ENCODE measurements at regions not wholly inside any gene's neighbourhood (a gene's known extent, or its start where the extent isn't known, plus 50 kb on each side); places are given as distances from the start of the nearest gene placed in this dataset.

GRCh38 chr16:51439271-51439670 lies 288.2 kb upstream of the SALL1 start:
- TF ChIP-seq, protein P1, sequence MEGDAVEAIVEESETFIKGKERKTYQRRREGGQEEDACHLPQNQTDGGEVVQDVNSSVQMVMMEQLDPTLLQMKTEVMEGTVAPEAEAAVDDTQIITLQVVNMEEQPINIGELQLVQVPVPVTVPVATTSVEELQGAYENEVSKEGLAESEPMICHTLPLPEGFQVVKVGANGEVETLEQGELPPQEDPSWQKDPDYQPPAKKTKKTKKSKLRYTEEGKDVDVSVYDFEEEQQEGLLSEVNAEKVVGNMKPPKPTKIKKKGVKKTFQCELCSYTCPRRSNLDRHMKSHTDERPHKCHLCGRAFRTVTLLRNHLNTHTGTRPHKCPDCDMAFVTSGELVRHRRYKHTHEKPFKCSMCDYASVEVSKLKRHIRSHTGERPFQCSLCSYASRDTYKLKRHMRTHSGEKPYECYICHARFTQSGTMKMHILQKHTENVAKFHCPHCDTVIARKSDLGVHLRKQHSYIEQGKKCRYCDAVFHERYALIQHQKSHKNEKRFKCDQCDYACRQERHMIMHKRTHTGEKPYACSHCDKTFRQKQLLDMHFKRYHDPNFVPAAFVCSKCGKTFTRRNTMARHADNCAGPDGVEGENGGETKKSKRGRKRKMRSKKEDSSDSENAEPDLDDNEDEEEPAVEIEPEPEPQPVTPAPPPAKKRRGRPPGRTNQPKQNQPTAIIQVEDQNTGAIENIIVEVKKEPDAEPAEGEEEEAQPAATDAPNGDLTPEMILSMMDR (IDR thresholded peaks at IDR 0.05; ENCODE audit: insufficient read depth, low read depth, low read length) = no peak
- H3K4me3 ChIP-seq (ENCODE audit: low read depth, low read length) = no peak overlapping the region
- no peak for DNase-seq (ENCODE audit: low read depth)

GRCh38 chr16:51436742-51437141 lies 285.7 kb upstream of the SALL1 start:
- H3K4me3 ChIP-seq (ENCODE audit: low read depth, low read length) = no peak overlapping the region
- DNase-seq (ENCODE audit: low read depth) = no peak
- TF ChIP-seq, protein P1 (IDR thresholded peaks at IDR 0.05; ENCODE audit: insufficient read depth, low read depth, low read length) = no peak

GRCh38 chr16:51434567-51435198 lies 283.6 kb upstream of the SALL1 start:
- TF ChIP-seq, protein P1 (IDR thresholded peaks at IDR 0.05; ENCODE audit: insufficient read depth, low read depth, low read length) = no peak
- no peak overlapping the region for H3K4me3 ChIP-seq (ENCODE audit: low read depth, low read length)
- no peak for DNase-seq (ENCODE audit: low read depth)

GRCh38 chr16:51433599-51433998 lies 282.5 kb upstream of the SALL1 start:
- no peak for DNase-seq (ENCODE audit: low read depth)

DNA sequence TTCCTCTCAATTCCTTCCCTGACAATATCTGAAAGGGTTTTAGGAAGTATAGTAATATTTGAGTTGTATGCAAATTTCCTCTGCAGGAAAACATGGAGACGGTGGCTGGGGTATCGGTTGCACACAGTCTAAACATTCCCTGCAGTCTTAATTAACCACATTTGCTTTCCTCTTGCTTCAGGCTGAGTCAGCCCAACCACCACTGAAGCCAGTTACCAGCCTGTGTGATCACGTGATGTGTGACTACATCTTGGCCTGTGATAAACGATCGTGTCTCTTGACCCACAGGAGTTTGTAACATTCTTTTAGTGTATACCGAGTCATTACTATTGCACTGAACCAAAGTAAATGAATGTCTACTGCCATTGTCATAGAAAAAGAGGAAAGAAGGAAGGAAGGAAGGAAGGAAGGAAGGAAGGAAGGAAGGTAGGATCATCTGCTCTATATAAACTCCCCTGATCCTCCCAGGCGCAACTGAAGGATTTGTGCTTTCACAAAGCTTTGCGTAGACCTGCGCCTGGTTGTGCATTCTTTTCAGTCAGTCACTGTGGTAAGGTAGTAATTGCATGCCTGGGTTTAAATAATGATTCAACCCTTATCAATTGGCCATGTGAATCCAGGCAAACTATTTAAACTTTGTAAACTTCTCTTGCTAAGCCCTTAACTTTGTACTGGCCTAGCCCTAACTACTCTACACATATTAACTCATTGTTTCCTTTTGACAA lies 280.6 kb upstream of the SALL1 start:
- H3K4me3 ChIP-seq (ENCODE audit: low read depth, low read length) = no peak overlapping the region
- TF ChIP-seq, protein P1 (IDR thresholded peaks at IDR 0.05; ENCODE audit: insufficient read depth, low read depth, low read length) = no peak
- peak; percentile 91 for DNase-seq (ENCODE audit: low read depth)

More at GRCh38 chr16:51433599-51433998, 282.5 kb upstream of the SALL1 start:
- TF ChIP-seq, protein P1 (IDR thresholded peaks at IDR 0.05; ENCODE audit: insufficient read depth, low read depth, low read length) = no peak
- no peak overlapping the region for H3K4me3 ChIP-seq (ENCODE audit: low read depth, low read length)

GRCh38 chr16:51430716-51431369 lies 279.8 kb upstream of the SALL1 start:
- peak; percentile 14 for DNase-seq (ENCODE audit: low read depth)
- TF ChIP-seq, protein P1 (IDR thresholded peaks at IDR 0.05; ENCODE audit: insufficient read depth, low read depth, low read length) = no peak
- H3K4me3 ChIP-seq (ENCODE audit: low read depth, low read length) = no peak overlapping the region
